Muscle of back (tissue), 3 donors: ENCODE measurements at regions not wholly inside any gene's neighbourhood (a gene's known extent, or its start where the extent isn't known, plus 50 kb on each side); places are given as distances from the start of the nearest gene placed in this dataset.

ENCODE experiments used
- DNase-seq, 3 donors: peaks; one replicate each; pipeline versions ENCODE4 v3.0.0 to v3.0.0-alpha.2; 2013

DNA sequence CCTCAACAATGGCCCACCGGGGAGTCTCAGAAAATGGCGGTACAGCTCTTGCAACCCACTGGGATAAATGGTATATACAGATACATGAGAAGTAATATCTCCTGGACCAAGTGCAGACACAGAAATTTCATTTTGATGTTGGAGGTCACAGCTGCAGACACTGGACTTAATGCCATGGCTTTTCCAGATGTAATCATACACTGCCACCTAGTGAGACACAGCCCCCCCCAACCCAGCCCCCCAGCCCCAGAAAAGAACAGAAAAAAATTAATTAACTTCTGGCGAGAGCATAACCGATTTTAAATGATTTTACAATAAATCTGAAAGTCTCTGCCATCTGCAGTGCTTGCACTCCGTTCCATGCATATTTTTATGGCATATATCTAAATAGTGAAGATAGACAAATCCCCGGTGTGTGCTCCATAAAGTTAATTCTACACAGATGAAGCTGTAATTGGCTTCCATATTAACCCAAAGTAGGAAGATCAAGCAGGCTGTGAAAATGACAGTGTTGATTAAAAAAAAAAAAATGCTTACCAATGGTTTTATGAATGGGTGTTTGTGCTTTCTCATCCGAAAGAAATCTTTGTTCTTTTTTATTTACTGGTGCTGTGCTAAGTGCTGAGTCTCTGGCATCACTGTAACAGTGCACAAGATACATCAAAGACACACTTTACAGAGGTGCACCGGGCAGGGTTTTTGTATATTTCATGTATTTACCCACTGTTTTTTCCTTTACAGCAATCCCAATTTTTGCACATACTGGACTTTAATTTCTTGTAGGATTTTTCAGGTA is 804.1 kb downstream of the TFAP2A start:
- DNase-seq = no peak

DNA sequence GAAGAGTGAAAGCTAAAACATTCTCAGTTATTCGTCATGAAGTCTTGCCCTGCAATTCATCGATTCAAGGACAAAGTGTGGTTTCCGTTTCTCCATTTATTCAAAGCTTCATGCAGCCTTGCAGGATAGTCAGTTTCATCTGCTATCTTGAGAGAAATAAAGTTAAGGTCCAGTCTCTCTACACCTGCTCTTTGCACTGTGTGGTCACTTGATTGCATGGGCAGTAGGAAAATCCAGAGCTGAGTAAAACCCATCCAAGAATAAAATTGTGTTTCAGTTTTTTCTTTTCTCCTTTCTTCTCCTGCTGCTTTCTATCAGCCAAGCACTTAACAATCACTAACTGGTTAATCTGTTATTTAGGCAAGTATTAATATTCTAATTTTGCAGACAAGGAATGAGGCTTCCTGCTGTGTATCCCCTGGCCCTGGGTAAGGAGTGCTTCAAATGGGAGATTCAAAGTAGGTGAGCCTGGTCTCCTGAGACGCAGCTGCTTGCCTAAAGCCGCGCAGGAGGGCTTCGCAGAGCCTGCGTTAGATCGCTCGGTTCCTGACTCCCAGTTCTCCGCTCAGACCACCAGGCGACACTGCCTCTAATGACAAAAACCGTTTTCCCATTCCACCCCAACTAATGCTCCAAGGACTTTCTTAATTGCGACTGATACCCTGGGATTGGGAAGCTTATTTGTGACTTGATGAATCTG is 808.3 kb downstream of the TFAP2A start:
- DNase-seq = no peak

DNA sequence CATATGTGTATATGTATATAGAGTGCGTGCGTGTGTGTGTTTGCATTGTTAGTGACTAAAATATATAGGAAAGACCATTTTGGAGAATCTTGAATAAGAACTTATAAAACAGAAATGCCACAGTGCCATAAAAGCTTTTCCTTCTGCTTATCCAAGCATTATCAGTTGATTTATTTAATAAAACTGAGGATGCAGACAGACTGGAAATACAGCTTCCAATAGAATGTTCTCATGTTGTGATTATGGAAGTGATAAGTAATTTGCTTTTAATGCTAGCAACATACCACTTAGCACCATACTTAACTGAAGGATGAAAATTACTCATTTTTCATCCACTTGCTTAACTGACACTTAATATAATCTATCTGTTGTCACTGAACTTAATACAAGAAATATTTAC is 820.1 kb downstream of the TFAP2A start:
- DNase-seq = no peak

DNA sequence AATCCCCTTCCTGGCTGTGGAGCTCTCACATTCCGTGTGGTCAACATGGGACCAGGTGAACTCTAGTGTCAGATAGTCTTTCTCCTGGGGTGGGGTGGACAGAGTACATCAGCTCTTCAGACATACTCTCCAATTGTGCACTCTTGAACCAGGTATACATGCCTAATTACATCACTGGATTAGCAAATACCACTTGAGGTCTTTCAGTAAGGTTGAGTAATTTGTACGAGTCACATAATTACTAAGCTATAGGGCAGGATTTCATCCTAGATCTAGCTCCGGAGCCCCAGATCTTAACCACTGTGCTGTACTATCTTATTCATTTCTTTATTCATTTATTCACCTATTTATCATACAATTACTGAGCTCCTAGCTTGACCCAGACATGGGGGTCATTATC is 821.3 kb downstream of the TFAP2A start:
- DNase-seq = no peak

DNA sequence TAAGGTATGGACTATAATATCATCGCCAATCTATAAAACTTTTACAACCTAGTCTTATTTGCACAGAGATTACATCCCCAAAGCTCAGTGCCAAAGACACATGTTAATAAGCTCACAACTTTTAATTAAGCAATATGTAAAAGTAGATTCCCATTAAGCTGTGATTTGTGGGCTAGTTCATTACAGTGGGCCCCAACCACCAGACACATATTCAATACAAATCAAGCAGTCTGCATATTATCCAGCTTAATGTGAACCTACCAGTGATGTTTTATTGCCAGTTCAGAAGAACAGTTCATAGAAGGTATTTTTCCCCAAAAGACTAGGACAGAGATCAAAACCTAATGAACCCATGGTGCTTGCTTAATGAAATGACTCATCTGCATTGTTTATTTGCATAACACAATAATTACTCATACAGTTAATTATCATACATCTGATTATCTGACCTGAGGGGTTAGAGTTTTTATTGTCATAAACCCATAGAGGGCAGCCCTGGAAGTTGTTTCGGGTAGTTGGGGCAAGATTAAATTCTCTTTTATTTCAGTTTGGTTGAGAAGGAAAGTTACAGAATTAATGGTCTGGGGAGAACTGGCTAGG is 831.0 kb downstream of the TFAP2A start:
- no peak for DNase-seq

GRCh38 chr6:9581155-9581554 is 833.7 kb downstream of the TFAP2A start:
- no peak for DNase-seq

- DNase-seq = no peak
Observed at GRCh38 chr6:9576521-9576920, 838.4 kb downstream of the TFAP2A start.

DNA sequence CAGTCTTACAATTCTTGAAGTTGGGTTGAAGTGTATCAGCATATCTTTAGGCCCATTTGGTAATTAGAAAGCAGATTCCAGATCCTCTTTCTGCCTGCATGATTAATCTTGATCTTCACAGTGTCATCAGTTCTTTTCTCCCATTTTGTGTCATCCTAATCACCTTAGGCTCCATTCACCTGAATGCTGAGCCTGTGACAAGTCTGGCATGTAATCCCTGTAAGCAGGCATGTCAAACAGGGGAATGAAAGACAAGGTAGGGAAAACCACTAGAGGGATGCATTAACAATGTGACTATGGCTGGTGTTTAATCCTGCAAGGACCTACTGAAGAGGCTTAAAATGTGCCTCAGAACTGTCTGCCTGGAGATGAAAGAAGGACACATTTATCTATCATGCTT is 848.8 kb downstream of the TFAP2A start:
- no peak for DNase-seq

DNA sequence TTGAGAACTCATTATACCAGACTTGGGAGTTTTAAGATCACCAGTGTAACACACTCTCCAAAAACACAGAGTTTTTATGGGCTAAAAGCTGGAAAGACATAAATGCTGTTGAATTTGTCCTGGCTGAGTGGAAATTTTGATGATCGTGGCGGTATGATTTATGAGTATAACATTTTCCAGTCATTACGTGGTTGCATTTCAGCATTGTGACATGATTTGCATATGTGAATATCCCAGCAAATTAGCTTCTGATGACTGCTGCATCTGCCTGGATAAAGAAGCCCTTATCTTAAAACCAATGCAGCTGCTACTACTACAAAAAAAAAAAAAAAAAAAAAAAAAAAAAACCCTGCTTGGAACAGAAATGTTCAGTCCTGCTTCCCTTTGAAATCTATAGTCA is 850.9 kb downstream of the TFAP2A start:
- DNase-seq = peak in 2 of 3 donors; percentile 22 to 49

GRCh38 chr6:9563568-9563967 is 851.3 kb downstream of the TFAP2A start:
- DNase-seq = no peak

DNA sequence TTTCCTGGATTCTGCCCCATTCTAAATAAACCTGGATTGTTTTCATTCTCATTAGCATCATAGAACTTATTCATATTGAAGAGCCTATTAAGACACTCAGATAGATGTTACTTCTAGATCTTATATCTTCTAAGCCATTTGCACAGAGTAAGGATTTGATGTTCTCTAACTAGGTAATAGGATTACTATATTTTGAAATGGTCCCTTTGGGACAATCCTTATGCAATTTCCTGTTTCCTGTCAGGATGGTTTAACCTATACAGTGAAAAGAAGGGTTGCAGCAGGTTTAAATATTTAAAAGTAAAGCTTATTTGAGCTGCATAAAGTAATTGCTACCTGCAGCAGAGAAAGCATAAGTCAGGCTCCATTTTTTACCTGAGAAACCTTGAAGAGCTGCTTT is 860.1 kb downstream of the TFAP2A start:
- no peak for DNase-seq

DNA sequence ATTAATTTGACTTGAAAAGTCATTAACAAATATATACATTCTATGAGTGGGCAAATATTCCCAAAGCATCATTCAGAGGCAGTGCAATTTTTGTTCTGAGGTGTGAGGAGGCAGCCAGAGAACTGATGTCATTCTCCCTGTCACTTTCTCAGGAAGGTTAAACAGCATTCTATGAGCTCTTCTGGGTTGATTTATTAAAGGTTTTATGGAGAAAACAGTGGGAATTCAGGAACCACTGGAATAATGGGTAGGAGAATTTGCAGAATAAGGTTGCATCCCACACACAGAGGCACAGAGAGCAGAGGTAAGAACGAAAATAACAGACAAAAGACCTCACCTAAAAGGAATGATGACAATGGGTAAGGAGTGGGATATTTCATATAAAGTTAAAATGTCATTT is 860.6 kb downstream of the TFAP2A start:
- no peak for DNase-seq

GRCh38 chr6:9553002-9553401 is 861.9 kb downstream of the TFAP2A start:
- DNase-seq = no peak

DNA sequence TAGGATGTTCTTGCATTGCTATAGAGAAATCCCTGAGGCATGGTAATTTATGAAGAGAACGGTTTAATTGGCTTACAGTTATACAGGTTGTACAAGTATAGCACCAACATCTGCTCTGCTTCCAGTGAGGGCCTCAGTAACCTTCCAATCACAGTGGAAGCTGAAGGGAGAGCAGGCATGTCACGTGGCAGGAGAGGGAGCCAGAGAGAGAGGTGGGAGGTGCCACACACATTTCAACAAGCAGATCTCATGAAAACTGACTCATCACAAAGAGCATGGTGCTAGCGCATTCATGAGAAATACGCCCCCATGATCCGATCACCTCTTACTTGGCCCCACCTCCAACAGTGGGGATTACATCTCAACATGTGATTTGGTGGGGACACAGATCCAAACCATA is 871.2 kb downstream of the TFAP2A start:
- DNase-seq = no peak

GRCh38 chr6:9540534-9541126 is 874.2 kb downstream of the TFAP2A start:
- peak; percentile 43 to 66 (median 44) for DNase-seq

- no peak for DNase-seq
Observed at GRCh38 chr6:9540126-9540525, 874.7 kb downstream of the TFAP2A start.

- peak in 1 of 3 donors; percentile 3 for DNase-seq
Observed at GRCh38 chr6:9539231-9539755, 875.6 kb downstream of the TFAP2A start.

GRCh38 chr6:9537381-9537780 is 877.5 kb downstream of the TFAP2A start:
- DNase-seq = peak in 1 of 3 donors; percentile 43

DNA sequence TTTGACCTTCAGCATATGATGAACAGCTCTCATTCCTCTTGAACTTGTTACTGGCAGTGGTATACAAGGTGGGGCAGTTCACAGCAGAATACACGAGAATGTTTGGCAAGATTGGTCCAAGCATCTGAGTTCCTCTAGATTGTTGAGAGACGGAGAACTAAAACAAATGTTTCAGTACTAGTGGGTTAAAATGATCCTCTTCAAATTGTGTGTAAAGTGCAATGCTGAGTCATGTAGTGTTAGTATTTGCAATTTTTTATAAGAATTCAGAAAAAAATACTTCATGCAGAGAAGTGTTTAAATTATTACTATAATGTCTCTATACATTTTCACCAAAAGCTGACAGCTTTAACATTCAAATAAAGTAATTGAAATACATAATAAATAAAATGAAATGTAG is 879.8 kb downstream of the TFAP2A start:
- DNase-seq = no peak

- peak in 1 of 3 donors; percentile 2 for DNase-seq
Observed at GRCh38 chr6:9532621-9533557, 882.0 kb downstream of the TFAP2A start.

DNA sequence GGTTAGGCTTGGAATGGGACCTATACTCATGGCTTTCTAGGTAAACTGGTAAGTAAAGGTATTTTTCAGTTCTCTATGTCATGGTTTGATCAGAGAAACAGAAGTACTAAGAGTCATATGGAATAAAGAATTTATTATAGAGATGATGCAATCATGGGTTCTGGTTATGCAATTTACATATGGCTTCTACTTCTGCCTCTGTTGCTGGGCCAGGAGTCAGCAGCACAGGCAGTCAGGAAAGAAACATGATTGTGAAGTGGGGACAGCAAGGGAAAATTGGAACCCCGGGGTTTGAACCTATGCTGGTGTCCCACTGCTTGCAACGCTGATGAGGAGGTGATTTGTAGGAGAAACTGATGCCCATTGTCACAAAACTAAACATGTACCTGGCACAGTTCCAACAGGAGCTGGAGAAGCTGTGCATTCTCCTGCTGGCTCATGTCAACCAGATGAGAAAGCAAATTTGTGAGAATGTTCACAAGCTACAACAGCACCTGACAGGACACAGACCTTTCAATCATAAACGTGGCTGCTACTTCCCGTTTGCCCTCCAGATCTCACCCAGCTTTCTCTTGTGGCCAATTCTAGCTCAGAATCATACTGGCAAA is 887.1 kb downstream of the TFAP2A start:
- DNase-seq = no peak
